ENCODE measurements at regions not wholly inside any gene's neighbourhood (a gene's known extent, or its start where the extent isn't known, plus 50 kb on each side); places are given as distances from the start of the nearest gene placed in this dataset.

DNA sequence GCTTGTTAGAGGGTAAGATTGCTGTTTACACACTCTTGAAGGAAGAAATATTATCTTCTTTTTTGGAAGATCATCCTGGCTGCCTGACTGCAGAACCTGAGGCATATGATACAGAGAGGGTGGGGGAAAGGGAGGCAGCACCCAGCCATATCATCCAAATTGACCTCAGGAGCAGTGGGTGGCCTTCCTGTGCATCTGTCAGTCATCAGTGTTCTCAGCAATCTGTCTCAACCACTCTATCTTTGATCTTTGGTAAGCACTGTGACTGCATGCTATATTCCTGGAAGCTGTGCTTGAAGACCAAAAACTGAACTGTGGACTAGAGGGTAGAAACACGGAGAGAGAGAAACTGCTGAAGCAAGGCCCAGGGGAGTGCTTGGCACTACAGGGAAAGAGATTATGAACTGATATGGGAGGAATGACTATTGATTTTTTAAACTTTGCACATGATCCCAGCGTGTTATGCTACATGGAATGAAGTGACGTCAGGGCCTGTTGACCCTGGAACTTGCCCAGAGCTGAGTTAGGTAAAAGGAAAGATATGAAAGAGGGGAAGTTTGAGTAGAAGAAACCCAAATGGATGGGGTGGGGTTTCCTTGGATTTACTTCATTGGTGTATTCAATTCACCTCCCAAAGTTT lies 171.5 kb downstream of the ASCL1 start:
- TF ChIP-seq, protein P1, sequence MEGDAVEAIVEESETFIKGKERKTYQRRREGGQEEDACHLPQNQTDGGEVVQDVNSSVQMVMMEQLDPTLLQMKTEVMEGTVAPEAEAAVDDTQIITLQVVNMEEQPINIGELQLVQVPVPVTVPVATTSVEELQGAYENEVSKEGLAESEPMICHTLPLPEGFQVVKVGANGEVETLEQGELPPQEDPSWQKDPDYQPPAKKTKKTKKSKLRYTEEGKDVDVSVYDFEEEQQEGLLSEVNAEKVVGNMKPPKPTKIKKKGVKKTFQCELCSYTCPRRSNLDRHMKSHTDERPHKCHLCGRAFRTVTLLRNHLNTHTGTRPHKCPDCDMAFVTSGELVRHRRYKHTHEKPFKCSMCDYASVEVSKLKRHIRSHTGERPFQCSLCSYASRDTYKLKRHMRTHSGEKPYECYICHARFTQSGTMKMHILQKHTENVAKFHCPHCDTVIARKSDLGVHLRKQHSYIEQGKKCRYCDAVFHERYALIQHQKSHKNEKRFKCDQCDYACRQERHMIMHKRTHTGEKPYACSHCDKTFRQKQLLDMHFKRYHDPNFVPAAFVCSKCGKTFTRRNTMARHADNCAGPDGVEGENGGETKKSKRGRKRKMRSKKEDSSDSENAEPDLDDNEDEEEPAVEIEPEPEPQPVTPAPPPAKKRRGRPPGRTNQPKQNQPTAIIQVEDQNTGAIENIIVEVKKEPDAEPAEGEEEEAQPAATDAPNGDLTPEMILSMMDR (IDR thresholded peaks at IDR 0.05; ENCODE audit: control insufficient read depth, extremely low read depth, insufficient read depth): no peak
- no peak overlapping the region for H3K4me3 ChIP-seq (ENCODE audit: low read depth, low read length)
- no peak for DNase-seq (ENCODE audit: low read depth)

DNA sequence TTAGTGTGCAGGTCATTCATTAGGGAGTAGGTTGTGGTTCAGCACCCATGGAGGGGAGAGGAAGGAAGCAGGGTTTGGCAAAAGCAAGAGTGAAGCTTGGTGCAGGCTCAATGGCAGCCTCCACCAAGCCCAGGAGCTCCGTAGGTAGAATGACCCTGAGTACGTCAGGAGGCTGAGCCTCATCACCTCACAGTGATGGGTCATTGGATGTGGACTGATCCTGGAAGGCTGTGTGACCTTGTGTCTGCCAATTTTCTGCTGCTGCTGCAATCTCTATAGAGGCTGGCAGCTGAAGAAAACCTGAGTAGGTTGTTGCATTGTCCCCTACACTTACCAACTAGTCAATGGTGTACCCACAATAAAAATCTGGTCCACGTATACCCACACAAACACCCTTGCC lies 173.1 kb downstream of the ASCL1 start:
- TF ChIP-seq, protein P1 (IDR thresholded peaks at IDR 0.05; ENCODE audit: control insufficient read depth, extremely low read depth, insufficient read depth): no peak
- DNase-seq (ENCODE audit: low read depth): no peak
- no peak overlapping the region for H3K4me3 ChIP-seq (ENCODE audit: low read depth, low read length)

- TF ChIP-seq, protein P1 (IDR thresholded peaks at IDR 0.05; ENCODE audit: control insufficient read depth, extremely low read depth, insufficient read depth): no peak
- no peak for DNase-seq (ENCODE audit: low read depth)
- no peak overlapping the region for H3K4me3 ChIP-seq (ENCODE audit: low read depth, low read length)
These were observed 181.1 kb downstream of the ASCL1 start for GRCh38 chr12:103138538-103138937.

GRCh38 chr12:103139876-103140275 lies 182.4 kb downstream of the ASCL1 start:
- DNase-seq (ENCODE audit: low read depth): no peak
- TF ChIP-seq, protein P1 (IDR thresholded peaks at IDR 0.05; ENCODE audit: control insufficient read depth, extremely low read depth, insufficient read depth): no peak
- no peak overlapping the region for H3K4me3 ChIP-seq (ENCODE audit: low read depth, low read length)

DNA sequence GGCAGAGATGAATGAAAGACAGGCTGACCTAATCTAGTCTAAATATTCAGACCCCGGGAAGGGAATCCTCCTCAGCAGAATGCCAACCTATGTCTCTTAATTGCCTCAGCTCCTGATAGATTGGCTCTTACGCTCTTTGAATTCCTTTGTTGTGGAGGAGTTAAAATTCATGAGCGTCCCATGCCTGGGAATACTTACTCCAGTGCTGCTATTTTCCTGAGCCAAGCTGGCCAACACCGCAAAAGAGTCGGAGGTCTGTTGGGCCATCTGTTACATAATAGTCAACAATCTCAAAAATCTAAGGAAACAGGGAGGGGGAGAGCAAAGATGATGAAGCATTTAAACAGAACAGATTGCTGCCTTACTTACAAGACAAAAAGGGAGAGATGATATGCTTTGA lies 182.8 kb downstream of the ASCL1 start:
- no peak overlapping the region for H3K4me3 ChIP-seq (ENCODE audit: low read depth, low read length)
- DNase-seq (ENCODE audit: low read depth): no peak
- TF ChIP-seq, protein P1 (IDR thresholded peaks at IDR 0.05; ENCODE audit: control insufficient read depth, extremely low read depth, insufficient read depth): no peak

GRCh38 chr12:103144278-103144677 lies 186.8 kb downstream of the ASCL1 start:
- H3K4me3 ChIP-seq (ENCODE audit: low read depth, low read length): no peak overlapping the region
- TF ChIP-seq, protein P1 (IDR thresholded peaks at IDR 0.05; ENCODE audit: control insufficient read depth, extremely low read depth, insufficient read depth): no peak
- no peak for DNase-seq (ENCODE audit: low read depth)

GRCh38 chr12:103160622-103161021 lies 203.1 kb downstream of the ASCL1 start:
- TF ChIP-seq, protein P1 (IDR thresholded peaks at IDR 0.05; ENCODE audit: control insufficient read depth, extremely low read depth, insufficient read depth): no peak
- no peak for DNase-seq (ENCODE audit: low read depth)
- no peak overlapping the region for H3K4me3 ChIP-seq (ENCODE audit: low read depth, low read length)
